ENCODE measurements at regions not wholly inside any gene's neighbourhood (a gene's known extent, or its start where the extent isn't known, plus 50 kb on each side); places are given as distances from the start of the nearest gene placed in this dataset.

DNA sequence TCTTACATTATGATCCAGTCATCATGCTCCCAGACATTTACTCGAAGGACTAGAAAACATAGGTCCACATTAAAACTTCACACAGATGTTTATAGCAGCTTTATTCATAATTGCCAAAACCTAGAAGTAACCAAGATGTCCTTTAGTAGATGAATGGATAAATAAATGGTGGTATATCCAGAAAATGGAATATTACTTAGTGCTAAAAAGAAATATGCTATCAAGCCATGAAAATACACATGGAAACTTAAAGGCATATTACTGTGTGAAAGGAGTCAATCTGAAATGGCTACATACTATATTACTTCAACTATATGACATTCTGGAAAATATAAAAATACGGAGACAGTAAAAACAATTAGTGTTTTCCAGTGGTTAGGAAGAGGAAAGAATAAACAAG, 1039.1 kb upstream of the INTU start:
- no peaks in the 10 kb centered on the region for H3K27me3 ChIP-seq (ENCODE audit: insufficient read depth, insufficient read length)
- DNase-seq (ENCODE audit: low read depth, low spot score), result no peak
- no peak for TF ChIP-seq SUZ12 (IDR thresholded peaks at IDR 0.05; ENCODE audit: extremely low read depth, insufficient read depth, insufficient read length)
- TF ChIP-seq ZNF274 (IDR thresholded peaks at IDR 0.05; ENCODE audit: low read depth, low read length), result no peak
- TF ChIP-seq YY1 (IDR thresholded peaks at IDR 0.05; ENCODE audit: insufficient read depth, insufficient read length), result no peak
- H3K9ac ChIP-seq (ENCODE audit: insufficient read length, low read depth), result no peak overlapping the region
- no peak overlapping the region for H3K4me3 ChIP-seq (ENCODE audit: insufficient read length, low read depth)
- H3K36me3 ChIP-seq (ENCODE audit: insufficient read depth, insufficient read length, low read length), result no peaks in the 10 kb centered on the region
- H3K9me3 ChIP-seq (ENCODE audit: insufficient read depth, low read length), result no peaks in the 10 kb centered on the region
- H3K4me1 ChIP-seq (ENCODE audit: insufficient read depth, insufficient read length), result no peaks in the 10 kb centered on the region

DNA sequence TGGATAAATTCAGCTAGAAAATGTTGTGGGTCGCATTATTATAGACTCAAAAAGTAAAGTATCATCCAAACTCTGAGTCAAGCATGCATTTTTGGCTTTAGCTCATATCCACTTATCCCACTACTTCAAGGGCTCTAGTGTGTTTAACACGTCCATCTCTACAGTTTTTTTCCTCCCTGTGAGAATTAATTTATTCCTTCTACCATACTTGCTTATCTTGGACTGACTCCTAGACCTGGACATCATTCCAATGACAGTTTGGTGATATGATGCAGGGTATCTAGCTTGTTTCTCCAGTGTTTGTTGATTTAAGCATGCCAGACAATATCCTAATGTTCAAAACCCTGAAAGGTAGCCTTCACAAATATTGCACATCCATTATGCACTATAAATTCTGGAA, 1037.1 kb upstream of the INTU start:
- Histone ChIP-seq H3K4me3 (ENCODE audit: insufficient read length, low read depth) (no peak overlapping the region), H3K36me3 (ENCODE audit: insufficient read depth, insufficient read length, low read length) (no peaks in the 10 kb centered on the region), H3K27me3 (ENCODE audit: insufficient read depth, insufficient read length) (no peaks in the 10 kb centered on the region), H3K9me3 (ENCODE audit: insufficient read depth, low read length) (no peaks in the 10 kb centered on the region), H3K4me1 (ENCODE audit: insufficient read depth, insufficient read length) (no peaks in the 10 kb centered on the region), H3K9ac (ENCODE audit: insufficient read length, low read depth) (no peak overlapping the region)
- TF ChIP-seq ZNF274 (IDR thresholded peaks at IDR 0.05; ENCODE audit: low read depth, low read length), result no peak
- no peak for TF ChIP-seq YY1 (IDR thresholded peaks at IDR 0.05; ENCODE audit: insufficient read depth, insufficient read length)
- TF ChIP-seq SUZ12 (IDR thresholded peaks at IDR 0.05; ENCODE audit: extremely low read depth, insufficient read depth, insufficient read length), result no peak
- DNase-seq (ENCODE audit: low read depth, low spot score), result no peak

DNA sequence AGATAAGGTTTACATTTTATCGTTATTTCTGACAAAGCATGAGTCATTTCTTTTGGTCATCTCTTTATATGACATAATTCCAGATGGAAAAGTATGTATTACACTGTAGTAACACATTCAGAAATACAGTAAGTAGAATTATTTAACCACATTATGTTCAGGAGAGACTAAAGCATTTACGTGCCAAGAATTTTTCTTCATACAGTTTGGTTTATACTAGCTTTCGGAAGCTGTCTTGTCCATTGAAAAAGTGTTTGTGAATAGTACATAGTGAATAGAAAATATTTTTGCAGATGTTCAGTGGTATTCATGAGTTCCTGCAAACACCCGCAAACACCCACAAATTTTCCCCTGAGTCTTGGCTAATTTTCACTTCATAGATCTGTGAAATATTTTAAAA, 1033.0 kb upstream of the INTU start:
- Histone ChIP-seq H3K9ac (ENCODE audit: insufficient read length, low read depth) (no peak overlapping the region), H3K4me3 (ENCODE audit: insufficient read length, low read depth) (no peak overlapping the region), H3K9me3 (ENCODE audit: insufficient read depth, low read length) (no peaks in the 10 kb centered on the region), H3K36me3 (ENCODE audit: insufficient read depth, insufficient read length, low read length) (no peaks in the 10 kb centered on the region), H3K4me1 (ENCODE audit: insufficient read depth, insufficient read length) (no peaks in the 10 kb centered on the region), H3K27me3 (ENCODE audit: insufficient read depth, insufficient read length) (no peaks in the 10 kb centered on the region)
- DNase-seq (ENCODE audit: low read depth, low spot score), result no peak
- TF ChIP-seq SUZ12 (IDR thresholded peaks at IDR 0.05; ENCODE audit: extremely low read depth, insufficient read depth, insufficient read length), result no peak
- TF ChIP-seq YY1 (IDR thresholded peaks at IDR 0.05; ENCODE audit: insufficient read depth, insufficient read length), result no peak

DNA sequence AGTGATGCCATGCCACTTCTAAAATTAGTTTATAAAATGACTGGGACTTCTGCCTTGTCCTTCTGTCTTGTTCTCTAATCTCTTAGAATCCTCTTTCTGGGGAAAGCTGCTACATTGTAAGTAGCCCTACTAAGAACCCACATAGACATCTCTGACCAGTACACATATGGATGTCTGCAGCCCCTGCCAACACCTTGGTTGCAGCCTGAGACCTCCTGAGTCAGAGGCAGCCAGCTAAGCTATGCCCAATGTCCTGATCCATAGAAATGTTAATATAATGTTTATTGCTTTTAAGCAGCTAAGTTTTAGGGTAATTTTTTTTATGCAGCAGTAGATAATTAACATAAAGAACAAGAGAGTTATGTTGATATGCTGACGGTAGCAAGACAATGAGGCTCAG, 1029.5 kb upstream of the INTU start:
- H3K27me3 ChIP-seq (ENCODE audit: insufficient read depth, insufficient read length), result no peaks in the 10 kb centered on the region
- no peaks in the 10 kb centered on the region for H3K4me1 ChIP-seq (ENCODE audit: insufficient read depth, insufficient read length)
- H3K36me3 ChIP-seq (ENCODE audit: insufficient read depth, insufficient read length, low read length), result no peaks in the 10 kb centered on the region
- H3K9ac ChIP-seq (ENCODE audit: insufficient read length, low read depth), result no peak overlapping the region
- H3K9me3 ChIP-seq (ENCODE audit: insufficient read depth, low read length), result no peaks in the 10 kb centered on the region
- no peak for DNase-seq (ENCODE audit: low read depth, low spot score)
- TF ChIP-seq SUZ12 (IDR thresholded peaks at IDR 0.05; ENCODE audit: extremely low read depth, insufficient read depth, insufficient read length) (no peak), YY1 (IDR thresholded peaks at IDR 0.05; ENCODE audit: insufficient read depth, insufficient read length) (no peak), ZNF274 (IDR thresholded peaks at IDR 0.05; ENCODE audit: low read depth, low read length) (no peak)
- no peak overlapping the region for H3K4me3 ChIP-seq (ENCODE audit: insufficient read length, low read depth)

GRCh38 chr4:126603825-126604224, 1028.9 kb upstream of the INTU start:
- DNase-seq (ENCODE audit: low read depth, low spot score), result no peak
- Histone ChIP-seq H3K9me3 (ENCODE audit: insufficient read depth, low read length) (no peaks in the 10 kb centered on the region), H3K4me1 (ENCODE audit: insufficient read depth, insufficient read length) (no peaks in the 10 kb centered on the region), H3K4me3 (ENCODE audit: insufficient read length, low read depth) (no peak overlapping the region), H3K27me3 (ENCODE audit: insufficient read depth, insufficient read length) (no peaks in the 10 kb centered on the region), H3K36me3 (ENCODE audit: insufficient read depth, insufficient read length, low read length) (no peaks in the 10 kb centered on the region), H3K9ac (ENCODE audit: insufficient read length, low read depth) (no peak overlapping the region)
- TF ChIP-seq ZNF274 (IDR thresholded peaks at IDR 0.05; ENCODE audit: low read depth, low read length) (no peak), YY1 (IDR thresholded peaks at IDR 0.05; ENCODE audit: insufficient read depth, insufficient read length) (no peak), SUZ12 (IDR thresholded peaks at IDR 0.05; ENCODE audit: extremely low read depth, insufficient read depth, insufficient read length) (no peak)

- TF ChIP-seq ZNF274 (IDR thresholded peaks at IDR 0.05; ENCODE audit: low read depth, low read length) (no peak), SUZ12 (IDR thresholded peaks at IDR 0.05; ENCODE audit: extremely low read depth, insufficient read depth, insufficient read length) (no peak), YY1 (IDR thresholded peaks at IDR 0.05; ENCODE audit: insufficient read depth, insufficient read length) (no peak)
- no peaks in the 10 kb centered on the region for H3K27me3 ChIP-seq (ENCODE audit: insufficient read depth, insufficient read length)
- H3K4me1 ChIP-seq (ENCODE audit: insufficient read depth, insufficient read length), result no peaks in the 10 kb centered on the region
- H3K4me3 ChIP-seq (ENCODE audit: insufficient read length, low read depth), result no peak overlapping the region
- peak; percentile 22 for DNase-seq (ENCODE audit: low read depth, low spot score)
- no peaks in the 10 kb centered on the region for H3K9me3 ChIP-seq (ENCODE audit: insufficient read depth, low read length)
- no peak overlapping the region for H3K9ac ChIP-seq (ENCODE audit: insufficient read length, low read depth)
- no peaks in the 10 kb centered on the region for H3K36me3 ChIP-seq (ENCODE audit: insufficient read depth, insufficient read length, low read length)
These were observed 1028.4 kb upstream of the INTU start for GRCh38 chr4:126604268-126604867.

DNA sequence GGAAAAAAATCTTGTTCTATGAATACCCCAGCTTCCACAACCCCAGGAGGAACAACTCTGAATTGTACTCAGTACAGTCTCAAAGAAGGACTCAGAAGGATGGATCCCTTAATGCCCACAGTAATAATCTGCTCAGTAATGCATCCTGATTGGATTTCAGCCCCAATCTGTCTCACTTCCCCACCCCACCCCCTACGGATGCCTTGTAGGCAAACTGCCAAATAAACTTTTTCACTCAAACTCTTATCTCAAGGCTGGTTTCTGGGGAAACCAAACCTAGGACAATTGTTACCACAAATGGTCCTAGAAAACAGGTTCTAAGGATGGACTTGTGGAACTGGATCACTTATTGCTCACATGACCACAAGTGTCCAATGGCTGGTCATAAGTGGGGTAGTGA, 1021.8 kb upstream of the INTU start:
- H3K27me3 ChIP-seq (ENCODE audit: insufficient read depth, insufficient read length), result no peaks in the 10 kb centered on the region
- H3K9ac ChIP-seq (ENCODE audit: insufficient read length, low read depth), result no peak overlapping the region
- DNase-seq (ENCODE audit: low read depth, low spot score), result no peak
- H3K4me1 ChIP-seq (ENCODE audit: insufficient read depth, insufficient read length), result no peaks in the 10 kb centered on the region
- TF ChIP-seq ZNF274 (IDR thresholded peaks at IDR 0.05; ENCODE audit: low read depth, low read length) (no peak), SUZ12 (IDR thresholded peaks at IDR 0.05; ENCODE audit: extremely low read depth, insufficient read depth, insufficient read length) (no peak), YY1 (IDR thresholded peaks at IDR 0.05; ENCODE audit: insufficient read depth, insufficient read length) (no peak)
- H3K9me3 ChIP-seq (ENCODE audit: insufficient read depth, low read length), result no peaks in the 10 kb centered on the region
- no peak overlapping the region for H3K4me3 ChIP-seq (ENCODE audit: insufficient read length, low read depth)
- no peaks in the 10 kb centered on the region for H3K36me3 ChIP-seq (ENCODE audit: insufficient read depth, insufficient read length, low read length)
